H1 (cell line): ENCODE measurements at regions not wholly inside any gene's neighbourhood (a gene's known extent, or its start where the extent isn't known, plus 50 kb on each side); places are given as distances from the start of the nearest gene placed in this dataset.

Experiments used
- ASH2L ChIP-seq: fragments of 200-600, 300-600 bp; sonication (generic); IDR thresholded peaks from one replicate; pipeline ENCODE4 v1.7.1; 2017; ENCODE audit warnings: low read length
- BCL11A ChIP-seq, 2 experiments: IDR thresholded peaks; one replicate each; pipeline ENCODE4 v1.6.1; 2011; ENCODE audit warnings: low read depth in 2 of 2, low read length in 2 of 2, mild to moderate bottlenecking in 2 of 2
- CHD1 ChIP-seq: IDR thresholded peaks from 2 replicates; pipeline ENCODE4 v1.6.1; 2012; ENCODE audit warnings: low read depth, low read length, improper control_type of control experiment
- EP300 ChIP-seq, 2 experiments: IDR thresholded peaks; 1 replicate in 1 of 2; 2 replicates in 1 of 2; pipeline ENCODE4 v1.6.1; 2011 to 2012; ENCODE audit warnings: low read depth in 2 of 2, low read length in 2 of 2, mild to moderate bottlenecking in 2 of 2, borderline replicate concordance in 1 of 2, inconsistent platforms in 1 of 2, moderate library complexity in 1 of 2
- JUND ChIP-seq: IDR thresholded peaks from 2 replicates; pipeline ENCODE4 v1.6.1; 2011; ENCODE audit warnings: mild to moderate bottlenecking, improper control_type of control experiment, low read length
- KDM5A ChIP-seq: fragments of 200-600 bp; IDR thresholded peaks from 2 replicates; pipeline ENCODE4 v1.7.1; 2012; ENCODE audit warnings: mild to moderate bottlenecking, low read length, inconsistent platforms, mixed read lengths
- MAFK ChIP-seq: IDR thresholded peaks from 2 replicates; pipeline ENCODE4 v1.6.1; 2012; ENCODE audit warnings: low read depth, mild to moderate bottlenecking, improper control_type of control experiment, low read length
- SIN3A ChIP-seq, 2 experiments: IDR thresholded peaks in 1 of 2; conservative IDR thresholded peaks in 1 of 2; 2 replicates each; pipeline ENCODE4 v1.6.1; 2011 to 2012; ENCODE audit warnings: low read length in 2 of 2, improper control_type of control experiment in 1 of 2, low read depth in 1 of 2, mild to moderate bottlenecking in 1 of 2
- SIRT6 ChIP-seq: IDR thresholded peaks from one replicate; pipeline ENCODE4 v1.7.1; 2012; ENCODE audit warnings: low read length, inconsistent platforms
- SP1 ChIP-seq: IDR thresholded peaks from 2 replicates; pipeline ENCODE4 v1.6.1; 2011; ENCODE audit warnings: low read depth, low read length
- SP2 ChIP-seq: IDR thresholded peaks from 2 replicates; pipeline ENCODE4 v1.6.1; 2012; ENCODE audit warnings: mild to moderate bottlenecking, low read length, inconsistent platforms
- TAF1 ChIP-seq: IDR thresholded peaks from 2 replicates; pipeline ENCODE4 v1.6.1; 2011; ENCODE audit warnings: mild to moderate bottlenecking, low read depth, low read length
- TF ChIP-seq, protein P1 (sequence below): fragments of 300-600 bp; sonication (generic); IDR thresholded peaks from 2 replicates; pipeline ENCODE4 v1.7.1; 2012; ENCODE audit warnings: low read length, moderate library complexity, mild to moderate bottlenecking, inconsistent platforms; ENCODE audit not compliant: insufficient replicate concordance

DNA sequence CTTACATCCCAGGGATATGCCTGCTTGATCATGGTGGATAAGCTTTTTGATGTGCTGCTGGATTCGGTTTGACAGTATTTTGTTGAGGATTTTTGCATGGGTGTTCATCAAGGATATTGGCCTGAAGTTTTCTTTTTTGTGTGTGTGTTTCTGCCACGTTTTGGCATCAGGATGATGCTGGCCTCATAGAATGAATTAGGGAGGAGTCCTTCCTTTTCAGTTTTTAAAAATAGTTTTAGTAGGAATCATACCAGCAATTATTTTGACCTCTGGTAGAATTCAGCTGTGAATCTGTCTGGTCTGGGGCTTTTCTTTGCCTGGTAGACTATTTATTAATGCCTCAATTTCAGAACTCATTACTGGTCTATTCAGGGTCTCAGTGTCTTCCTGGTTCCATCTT lies 362.4 kb downstream of the JRKL start (continued):
- TF ChIP-seq, protein P1, sequence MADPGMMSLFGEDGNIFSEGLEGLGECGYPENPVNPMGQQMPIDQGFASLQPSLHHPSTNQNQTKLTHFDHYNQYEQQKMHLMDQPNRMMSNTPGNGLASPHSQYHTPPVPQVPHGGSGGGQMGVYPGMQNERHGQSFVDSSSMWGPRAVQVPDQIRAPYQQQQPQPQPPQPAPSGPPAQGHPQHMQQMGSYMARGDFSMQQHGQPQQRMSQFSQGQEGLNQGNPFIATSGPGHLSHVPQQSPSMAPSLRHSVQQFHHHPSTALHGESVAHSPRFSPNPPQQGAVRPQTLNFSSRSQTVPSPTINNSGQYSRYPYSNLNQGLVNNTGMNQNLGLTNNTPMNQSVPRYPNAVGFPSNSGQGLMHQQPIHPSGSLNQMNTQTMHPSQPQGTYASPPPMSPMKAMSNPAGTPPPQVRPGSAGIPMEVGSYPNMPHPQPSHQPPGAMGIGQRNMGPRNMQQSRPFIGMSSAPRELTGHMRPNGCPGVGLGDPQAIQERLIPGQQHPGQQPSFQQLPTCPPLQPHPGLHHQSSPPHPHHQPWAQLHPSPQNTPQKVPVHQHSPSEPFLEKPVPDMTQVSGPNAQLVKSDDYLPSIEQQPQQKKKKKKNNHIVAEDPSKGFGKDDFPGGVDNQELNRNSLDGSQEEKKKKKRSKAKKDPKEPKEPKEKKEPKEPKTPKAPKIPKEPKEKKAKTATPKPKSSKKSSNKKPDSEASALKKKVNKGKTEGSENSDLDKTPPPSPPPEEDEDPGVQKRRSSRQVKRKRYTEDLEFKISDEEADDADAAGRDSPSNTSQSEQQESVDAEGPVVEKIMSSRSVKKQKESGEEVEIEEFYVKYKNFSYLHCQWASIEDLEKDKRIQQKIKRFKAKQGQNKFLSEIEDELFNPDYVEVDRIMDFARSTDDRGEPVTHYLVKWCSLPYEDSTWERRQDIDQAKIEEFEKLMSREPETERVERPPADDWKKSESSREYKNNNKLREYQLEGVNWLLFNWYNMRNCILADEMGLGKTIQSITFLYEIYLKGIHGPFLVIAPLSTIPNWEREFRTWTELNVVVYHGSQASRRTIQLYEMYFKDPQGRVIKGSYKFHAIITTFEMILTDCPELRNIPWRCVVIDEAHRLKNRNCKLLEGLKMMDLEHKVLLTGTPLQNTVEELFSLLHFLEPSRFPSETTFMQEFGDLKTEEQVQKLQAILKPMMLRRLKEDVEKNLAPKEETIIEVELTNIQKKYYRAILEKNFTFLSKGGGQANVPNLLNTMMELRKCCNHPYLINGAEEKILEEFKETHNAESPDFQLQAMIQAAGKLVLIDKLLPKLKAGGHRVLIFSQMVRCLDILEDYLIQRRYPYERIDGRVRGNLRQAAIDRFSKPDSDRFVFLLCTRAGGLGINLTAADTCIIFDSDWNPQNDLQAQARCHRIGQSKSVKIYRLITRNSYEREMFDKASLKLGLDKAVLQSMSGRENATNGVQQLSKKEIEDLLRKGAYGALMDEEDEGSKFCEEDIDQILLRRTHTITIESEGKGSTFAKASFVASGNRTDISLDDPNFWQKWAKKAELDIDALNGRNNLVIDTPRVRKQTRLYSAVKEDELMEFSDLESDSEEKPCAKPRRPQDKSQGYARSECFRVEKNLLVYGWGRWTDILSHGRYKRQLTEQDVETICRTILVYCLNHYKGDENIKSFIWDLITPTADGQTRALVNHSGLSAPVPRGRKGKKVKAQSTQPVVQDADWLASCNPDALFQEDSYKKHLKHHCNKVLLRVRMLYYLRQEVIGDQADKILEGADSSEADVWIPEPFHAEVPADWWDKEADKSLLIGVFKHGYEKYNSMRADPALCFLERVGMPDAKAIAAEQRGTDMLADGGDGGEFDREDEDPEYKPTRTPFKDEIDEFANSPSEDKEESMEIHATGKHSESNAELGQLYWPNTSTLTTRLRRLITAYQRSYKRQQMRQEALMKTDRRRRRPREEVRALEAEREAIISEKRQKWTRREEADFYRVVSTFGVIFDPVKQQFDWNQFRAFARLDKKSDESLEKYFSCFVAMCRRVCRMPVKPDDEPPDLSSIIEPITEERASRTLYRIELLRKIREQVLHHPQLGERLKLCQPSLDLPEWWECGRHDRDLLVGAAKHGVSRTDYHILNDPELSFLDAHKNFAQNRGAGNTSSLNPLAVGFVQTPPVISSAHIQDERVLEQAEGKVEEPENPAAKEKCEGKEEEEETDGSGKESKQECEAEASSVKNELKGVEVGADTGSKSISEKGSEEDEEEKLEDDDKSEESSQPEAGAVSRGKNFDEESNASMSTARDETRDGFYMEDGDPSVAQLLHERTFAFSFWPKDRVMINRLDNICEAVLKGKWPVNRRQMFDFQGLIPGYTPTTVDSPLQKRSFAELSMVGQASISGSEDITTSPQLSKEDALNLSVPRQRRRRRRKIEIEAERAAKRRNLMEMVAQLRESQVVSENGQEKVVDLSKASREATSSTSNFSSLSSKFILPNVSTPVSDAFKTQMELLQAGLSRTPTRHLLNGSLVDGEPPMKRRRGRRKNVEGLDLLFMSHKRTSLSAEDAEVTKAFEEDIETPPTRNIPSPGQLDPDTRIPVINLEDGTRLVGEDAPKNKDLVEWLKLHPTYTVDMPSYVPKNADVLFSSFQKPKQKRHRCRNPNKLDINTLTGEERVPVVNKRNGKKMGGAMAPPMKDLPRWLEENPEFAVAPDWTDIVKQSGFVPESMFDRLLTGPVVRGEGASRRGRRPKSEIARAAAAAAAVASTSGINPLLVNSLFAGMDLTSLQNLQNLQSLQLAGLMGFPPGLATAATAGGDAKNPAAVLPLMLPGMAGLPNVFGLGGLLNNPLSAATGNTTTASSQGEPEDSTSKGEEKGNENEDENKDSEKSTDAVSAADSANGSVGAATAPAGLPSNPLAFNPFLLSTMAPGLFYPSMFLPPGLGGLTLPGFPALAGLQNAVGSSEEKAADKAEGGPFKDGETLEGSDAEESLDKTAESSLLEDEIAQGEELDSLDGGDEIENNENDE = no peak
- TF ChIP-seq ASH2L = no peak
- no peak for TF ChIP-seq SIN3A (conservative IDR thresholded peaks at IDR 0.05 in 1 of 2, IDR thresholded peaks at IDR 0.05 in 1 of 2; ENCODE audit: low read depth in 1 of 2, low read length in 2 of 2)
- no peak for TF ChIP-seq SP2
- no peak for TF ChIP-seq MAFK
- no peak for TF ChIP-seq SIRT6
- TF ChIP-seq SP1 = no peak
- no peak for TF ChIP-seq CHD1
- TF ChIP-seq TAF1 = no peak
- TF ChIP-seq JUND = no peak
- TF ChIP-seq BCL11A (IDR thresholded peaks at IDR 0.05; ENCODE audit: low read depth in 2 of 2, low read length in 2 of 2) = no peak
- no peak for TF ChIP-seq KDM5A
- TF ChIP-seq EP300 (IDR thresholded peaks at IDR 0.05; ENCODE audit: borderline replicate concordance in 1 of 2, low read depth in 2 of 2, low read length in 2 of 2) = no peak
- TF ChIP-seq, all 59 proteins: peak for 0
